ENCODE measurements at regions not wholly inside any gene's neighbourhood (a gene's known extent, or its start where the extent isn't known, plus 50 kb on each side); places are given as distances from the start of the nearest gene placed in this dataset.
A peak's percentile ranks its signal among the peaks of the same experiment; 100 is the strongest.

DNA sequence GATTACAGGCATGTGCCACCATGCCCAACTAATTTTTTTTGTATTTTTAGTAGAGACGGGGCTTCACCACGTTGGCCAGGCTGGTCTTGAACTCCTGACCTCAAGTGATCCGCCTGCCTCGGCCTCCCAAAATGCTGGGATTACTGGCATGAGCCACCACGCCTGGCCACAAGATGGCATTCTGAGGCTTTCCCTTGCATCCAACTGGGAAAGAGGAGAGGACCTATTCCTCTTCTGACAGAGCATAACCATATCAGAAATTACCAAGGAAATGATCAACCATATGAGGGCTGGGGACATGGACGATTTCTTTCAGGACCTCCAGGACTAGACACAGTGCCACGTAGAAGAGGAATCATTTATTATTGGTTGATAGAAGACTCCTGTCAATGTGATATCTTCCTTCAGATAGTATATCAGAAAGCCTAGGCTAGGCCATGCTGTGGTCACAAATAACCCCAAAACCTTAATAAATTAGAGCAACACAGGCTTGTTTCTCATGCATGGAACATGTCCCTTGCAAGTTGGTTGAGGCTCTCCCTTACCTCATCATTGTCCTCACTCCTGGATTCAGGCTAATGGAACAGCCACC lies 372.3 kb upstream of the IL12A start:
- no peak overlapping the region for H3K4me3 ChIP-seq (ENCODE audit: low read length)
- H3K27me3 ChIP-seq (ENCODE audit: control insufficient read depth, insufficient read depth, low read length, poor library complexity, severe bottlenecking) = no peaks in the 10 kb centered on the region
- peaks cover 5% of the 10 kb centered on the region for H3K4me1 ChIP-seq (ENCODE audit: control insufficient read depth, insufficient read depth, low read length)
- DNase-seq = peak; percentile 83
- H3K9me3 ChIP-seq (ENCODE audit: control insufficient read depth, low read length) = no peaks in the 10 kb centered on the region
- no peaks in the 10 kb centered on the region for H3K9me3 Mint-ChIP-seq
- H3K27ac ChIP-seq (ENCODE audit: low read depth, low read length) = no peak overlapping the region
- no peak overlapping the region for H3K27ac Mint-ChIP-seq
- H3K27me3 Mint-ChIP-seq (ENCODE audit: insufficient read depth) = peaks cover 2% of the 10 kb centered on the region
- H3K4me1 Mint-ChIP-seq = peaks cover 12% of the 10 kb centered on the region
- no peaks in the 10 kb centered on the region for H3K36me3 ChIP-seq (ENCODE audit: control insufficient read depth, insufficient read depth, low read length)
- no peaks in the 10 kb centered on the region for H3K36me3 Mint-ChIP-seq (ENCODE audit: low read depth)
- no peak overlapping the region for H3K4me3 Mint-ChIP-seq
- H3K9ac ChIP-seq (ENCODE audit: extremely low read depth, low read length, poor library complexity, severe bottlenecking) = no peak overlapping the region
- TF ChIP-seq, protein P1, sequence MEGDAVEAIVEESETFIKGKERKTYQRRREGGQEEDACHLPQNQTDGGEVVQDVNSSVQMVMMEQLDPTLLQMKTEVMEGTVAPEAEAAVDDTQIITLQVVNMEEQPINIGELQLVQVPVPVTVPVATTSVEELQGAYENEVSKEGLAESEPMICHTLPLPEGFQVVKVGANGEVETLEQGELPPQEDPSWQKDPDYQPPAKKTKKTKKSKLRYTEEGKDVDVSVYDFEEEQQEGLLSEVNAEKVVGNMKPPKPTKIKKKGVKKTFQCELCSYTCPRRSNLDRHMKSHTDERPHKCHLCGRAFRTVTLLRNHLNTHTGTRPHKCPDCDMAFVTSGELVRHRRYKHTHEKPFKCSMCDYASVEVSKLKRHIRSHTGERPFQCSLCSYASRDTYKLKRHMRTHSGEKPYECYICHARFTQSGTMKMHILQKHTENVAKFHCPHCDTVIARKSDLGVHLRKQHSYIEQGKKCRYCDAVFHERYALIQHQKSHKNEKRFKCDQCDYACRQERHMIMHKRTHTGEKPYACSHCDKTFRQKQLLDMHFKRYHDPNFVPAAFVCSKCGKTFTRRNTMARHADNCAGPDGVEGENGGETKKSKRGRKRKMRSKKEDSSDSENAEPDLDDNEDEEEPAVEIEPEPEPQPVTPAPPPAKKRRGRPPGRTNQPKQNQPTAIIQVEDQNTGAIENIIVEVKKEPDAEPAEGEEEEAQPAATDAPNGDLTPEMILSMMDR (conservative IDR thresholded peaks at IDR 0.05) = peak; percentile 81
- 69 to 83% methylated on average over 3 to 7 of the region's 7 CpGs for WGBS, 2 experiments (ENCODE audit: insufficient coverage in 1 of 2, insufficient read length in 1 of 2)

DNA sequence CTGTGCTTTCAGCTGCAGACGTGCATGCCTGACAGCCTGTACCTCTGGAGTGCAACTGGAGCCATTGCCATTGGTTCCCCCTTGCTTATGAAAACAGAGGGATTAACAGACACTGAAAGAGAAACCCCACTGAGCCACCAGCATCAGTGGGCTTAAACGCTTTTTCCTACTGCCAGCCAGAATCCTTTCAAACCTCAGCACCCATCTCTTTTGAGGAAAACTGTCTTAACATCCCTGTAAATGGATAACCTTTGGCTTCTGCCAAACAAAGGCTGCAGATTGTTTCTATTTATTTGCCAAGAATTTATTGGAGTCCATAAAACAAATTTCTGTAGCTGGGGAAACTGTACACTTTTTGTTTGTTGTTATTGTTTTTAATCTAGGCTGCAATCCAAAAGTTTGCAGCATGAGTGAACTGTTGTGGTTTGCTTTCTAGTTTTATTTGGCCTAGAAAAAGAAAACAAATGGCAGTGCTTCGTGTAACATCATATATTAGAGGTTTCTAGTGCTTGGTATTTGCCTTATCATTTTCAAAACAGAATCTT lies 369.2 kb upstream of the IL12A start:
- no peaks in the 10 kb centered on the region for H3K9me3 Mint-ChIP-seq
- no peaks in the 10 kb centered on the region for H3K36me3 Mint-ChIP-seq (ENCODE audit: low read depth)
- H3K27ac ChIP-seq (ENCODE audit: low read depth, low read length) = no peak overlapping the region
- no peaks in the 10 kb centered on the region for H3K27me3 ChIP-seq (ENCODE audit: control insufficient read depth, insufficient read depth, low read length, poor library complexity, severe bottlenecking)
- TF ChIP-seq, protein P1 (conservative IDR thresholded peaks at IDR 0.05) = no peak
- no peak overlapping the region for H3K4me3 ChIP-seq (ENCODE audit: low read length)
- H3K27ac Mint-ChIP-seq = no peak overlapping the region
- WGBS, 2 experiments (ENCODE audit: insufficient coverage in 1 of 2, insufficient read length in 1 of 2) = 52 to 54% methylated on average over 3 of the region's 3 CpGs
- H3K9ac ChIP-seq (ENCODE audit: extremely low read depth, low read length, poor library complexity, severe bottlenecking) = no peak overlapping the region
- peaks cover 2% of the 10 kb centered on the region for H3K27me3 Mint-ChIP-seq (ENCODE audit: insufficient read depth)
- no peaks in the 10 kb centered on the region for H3K9me3 ChIP-seq (ENCODE audit: control insufficient read depth, low read length)
- H3K4me1 ChIP-seq (ENCODE audit: control insufficient read depth, insufficient read depth, low read length) = peaks cover 5% of the 10 kb centered on the region
- no peak overlapping the region for H3K4me3 Mint-ChIP-seq
- peaks cover 17% of the 10 kb centered on the region for H3K4me1 Mint-ChIP-seq
- no peak for DNase-seq
- no peaks in the 10 kb centered on the region for H3K36me3 ChIP-seq (ENCODE audit: control insufficient read depth, insufficient read depth, low read length)

DNA sequence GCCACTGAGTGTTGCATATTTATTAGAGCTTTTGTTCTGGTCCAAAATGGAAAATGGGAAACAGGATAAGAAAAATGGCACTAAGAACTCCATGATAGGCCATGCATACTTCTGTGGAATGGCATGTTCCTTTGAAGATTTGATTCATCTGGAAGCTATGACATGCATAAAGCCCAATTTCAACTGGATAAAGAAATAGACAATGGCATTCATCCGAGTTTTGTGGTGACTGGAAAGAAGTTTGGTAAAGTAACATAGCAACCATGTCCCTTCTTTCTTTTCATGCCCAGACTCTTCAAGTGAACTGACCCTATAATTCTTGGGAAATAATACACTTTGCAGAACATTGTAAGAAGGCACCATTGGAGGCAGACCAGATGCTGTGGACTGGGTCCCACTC lies 368.4 kb upstream of the IL12A start:
- H3K27me3 Mint-ChIP-seq (ENCODE audit: insufficient read depth) = peaks cover 2% of the 10 kb centered on the region
- no peak overlapping the region for H3K27ac ChIP-seq (ENCODE audit: low read depth, low read length)
- WGBS, 2 experiments (ENCODE audit: insufficient coverage in 1 of 2, insufficient read length in 1 of 2) = 92 to 100% methylated on average over 1 of the region's 1 CpG
- H3K9me3 Mint-ChIP-seq = no peaks in the 10 kb centered on the region
- H3K4me1 ChIP-seq (ENCODE audit: control insufficient read depth, insufficient read depth, low read length) = peaks cover 5% of the 10 kb centered on the region
- no peaks in the 10 kb centered on the region for H3K36me3 Mint-ChIP-seq (ENCODE audit: low read depth)
- H3K27ac Mint-ChIP-seq = no peak overlapping the region
- H3K36me3 ChIP-seq (ENCODE audit: control insufficient read depth, insufficient read depth, low read length) = no peaks in the 10 kb centered on the region
- DNase-seq = no peak
- H3K9ac ChIP-seq (ENCODE audit: extremely low read depth, low read length, poor library complexity, severe bottlenecking) = no peak overlapping the region
- peaks cover 17% of the 10 kb centered on the region for H3K4me1 Mint-ChIP-seq
- H3K4me3 ChIP-seq (ENCODE audit: low read length) = no peak overlapping the region
- H3K27me3 ChIP-seq (ENCODE audit: control insufficient read depth, insufficient read depth, low read length, poor library complexity, severe bottlenecking) = no peaks in the 10 kb centered on the region
- H3K4me3 Mint-ChIP-seq = no peak overlapping the region
- H3K9me3 ChIP-seq (ENCODE audit: control insufficient read depth, low read length) = no peaks in the 10 kb centered on the region
- TF ChIP-seq, protein P1 (conservative IDR thresholded peaks at IDR 0.05) = no peak

All from endodermal cell (in vitro differentiated cells).